ENCODE measurements at regions not wholly inside any gene's neighbourhood (a gene's known extent, or its start where the extent isn't known, plus 50 kb on each side); places are given as distances from the start of the nearest gene placed in this dataset.

- H3K9me3 ChIP-seq (ENCODE audit: control insufficient read depth in 2 of 2, insufficient read depth in 1 of 2, low read depth in 1 of 2, low read length in 1 of 2), result peaks cover 0 to 2% of the 10 kb centered on the region in 2 donors
- no peak overlapping the region for H3K4me3 ChIP-seq (ENCODE audit: low read depth in 1 of 2, low read length in 2 of 2)
- no peaks in the 10 kb centered on the region for H3K4me1 ChIP-seq (ENCODE audit: control insufficient read depth in 2 of 2, insufficient read depth in 2 of 2, low read length in 1 of 2)
- H3K27ac ChIP-seq (ENCODE audit: low read depth in 2 of 2, low read length in 1 of 2), result no peak overlapping the region
- no peaks in the 10 kb centered on the region for H3K27me3 ChIP-seq (ENCODE audit: control insufficient read depth in 1 of 2, insufficient read depth in 2 of 2, low read length in 2 of 2)
- WGBS, 2 donors, result 74 to 81% methylated on average over 10 of the region's 10 CpGs
- no peaks in the 10 kb centered on the region for H3K36me3 ChIP-seq (ENCODE audit: control insufficient read depth in 2 of 2, insufficient read depth in 2 of 2, low read length in 1 of 2)
These were observed 2063.5 kb downstream of the SUCLG1 start for GRCh38 chr2:82395531-82395930.

GRCh38 chr2:82391386-82391785 lies 2067.7 kb downstream of the SUCLG1 start:
- Histone ChIP-seq H3K4me1 (ENCODE audit: control insufficient read depth in 2 of 2, insufficient read depth in 2 of 2, low read length in 1 of 2) (no peaks in the 10 kb centered on the region), H3K27me3 (ENCODE audit: control insufficient read depth in 1 of 2, insufficient read depth in 2 of 2, low read length in 2 of 2) (no peaks in the 10 kb centered on the region), H3K9me3 (ENCODE audit: control insufficient read depth in 2 of 2, insufficient read depth in 1 of 2, low read depth in 1 of 2, low read length in 1 of 2) (peaks cover 2 to 4% of the 10 kb centered on the region in 2 donors), H3K27ac (ENCODE audit: low read depth in 2 of 2, low read length in 1 of 2) (no peak overlapping the region), H3K4me3 (ENCODE audit: low read depth in 1 of 2, low read length in 2 of 2) (no peak overlapping the region), H3K36me3 (ENCODE audit: control insufficient read depth in 2 of 2, insufficient read depth in 2 of 2, low read length in 1 of 2) (no peaks in the 10 kb centered on the region)
- WGBS, 2 donors, result 88 to 89% methylated on average over 9 of the region's 9 CpGs

- no peaks in the 10 kb centered on the region for H3K4me1 ChIP-seq (ENCODE audit: control insufficient read depth in 2 of 2, insufficient read depth in 2 of 2, low read length in 1 of 2)
- no peaks in the 10 kb centered on the region for H3K27me3 ChIP-seq (ENCODE audit: control insufficient read depth in 1 of 2, insufficient read depth in 2 of 2, low read length in 2 of 2)
- H3K4me3 ChIP-seq (ENCODE audit: low read depth in 1 of 2, low read length in 2 of 2), result no peak overlapping the region
- H3K27ac ChIP-seq (ENCODE audit: low read depth in 2 of 2, low read length in 1 of 2), result no peak overlapping the region
- H3K36me3 ChIP-seq (ENCODE audit: control insufficient read depth in 2 of 2, insufficient read depth in 2 of 2, low read length in 1 of 2), result no peaks in the 10 kb centered on the region
- no peaks in the 10 kb centered on the region for H3K9me3 ChIP-seq (ENCODE audit: control insufficient read depth in 2 of 2, insufficient read depth in 1 of 2, low read depth in 1 of 2, low read length in 1 of 2)
These were observed 2051.1 kb upstream of the LRRTM1 start for GRCh38 chr2:82355622-82356021.

- 66 to 74% methylated on average over 1 of the region's 1 CpG for WGBS, 2 donors
- no peak overlapping the region for H3K4me3 ChIP-seq (ENCODE audit: low read depth in 1 of 2, low read length in 2 of 2)
- H3K9me3 ChIP-seq (ENCODE audit: control insufficient read depth in 2 of 2, insufficient read depth in 1 of 2, low read depth in 1 of 2, low read length in 1 of 2), result peaks cover 0 to 2% of the 10 kb centered on the region in 2 donors
- H3K36me3 ChIP-seq (ENCODE audit: control insufficient read depth in 2 of 2, insufficient read depth in 2 of 2, low read length in 1 of 2), result no peaks in the 10 kb centered on the region
- H3K27ac ChIP-seq (ENCODE audit: low read depth in 2 of 2, low read length in 1 of 2), result no peak overlapping the region
- H3K27me3 ChIP-seq (ENCODE audit: control insufficient read depth in 1 of 2, insufficient read depth in 2 of 2, low read length in 2 of 2), result no peaks in the 10 kb centered on the region
- no peaks in the 10 kb centered on the region for H3K4me1 ChIP-seq (ENCODE audit: control insufficient read depth in 2 of 2, insufficient read depth in 2 of 2, low read length in 1 of 2)
These were observed 2041.4 kb upstream of the LRRTM1 start for GRCh38 chr2:82345910-82346309.

GRCh38 chr2:82344670-82345069 lies 2040.1 kb upstream of the LRRTM1 start:
- Histone ChIP-seq H3K4me3 (ENCODE audit: low read depth in 1 of 2, low read length in 2 of 2) (no peak overlapping the region), H3K27ac (ENCODE audit: low read depth in 2 of 2, low read length in 1 of 2) (no peak overlapping the region), H3K36me3 (ENCODE audit: control insufficient read depth in 2 of 2, insufficient read depth in 2 of 2, low read length in 1 of 2) (no peaks in the 10 kb centered on the region), H3K9me3 (ENCODE audit: control insufficient read depth in 2 of 2, insufficient read depth in 1 of 2, low read depth in 1 of 2, low read length in 1 of 2) (no peaks in the 10 kb centered on the region), H3K4me1 (ENCODE audit: control insufficient read depth in 2 of 2, insufficient read depth in 2 of 2, low read length in 1 of 2) (no peaks in the 10 kb centered on the region), H3K27me3 (ENCODE audit: control insufficient read depth in 1 of 2, insufficient read depth in 2 of 2, low read length in 2 of 2) (no peaks in the 10 kb centered on the region)
- 84 to 90% methylated on average over 3 of the region's 3 CpGs for WGBS, 2 donors

GRCh38 chr2:82342356-82342755 lies 2037.8 kb upstream of the LRRTM1 start:
- Histone ChIP-seq H3K27ac (ENCODE audit: low read depth in 2 of 2, low read length in 1 of 2) (no peak overlapping the region), H3K4me3 (ENCODE audit: low read depth in 1 of 2, low read length in 2 of 2) (no peak overlapping the region), H3K9me3 (ENCODE audit: control insufficient read depth in 2 of 2, insufficient read depth in 1 of 2, low read depth in 1 of 2, low read length in 1 of 2) (no peaks in the 10 kb centered on the region), H3K4me1 (ENCODE audit: control insufficient read depth in 2 of 2, insufficient read depth in 2 of 2, low read length in 1 of 2) (no peaks in the 10 kb centered on the region), H3K27me3 (ENCODE audit: control insufficient read depth in 1 of 2, insufficient read depth in 2 of 2, low read length in 2 of 2) (no peaks in the 10 kb centered on the region), H3K36me3 (ENCODE audit: control insufficient read depth in 2 of 2, insufficient read depth in 2 of 2, low read length in 1 of 2) (no peaks in the 10 kb centered on the region)
- WGBS, 2 donors, result 74 to 77% methylated on average over 3 of the region's 3 CpGs

- H3K4me1 ChIP-seq (ENCODE audit: control insufficient read depth in 2 of 2, insufficient read depth in 2 of 2, low read length in 1 of 2), result no peaks in the 10 kb centered on the region
- no peaks in the 10 kb centered on the region for H3K27me3 ChIP-seq (ENCODE audit: control insufficient read depth in 1 of 2, insufficient read depth in 2 of 2, low read length in 2 of 2)
- 50 to 51% methylated on average over 2 of the region's 2 CpGs for WGBS, 2 donors
- H3K9me3 ChIP-seq (ENCODE audit: control insufficient read depth in 2 of 2, insufficient read depth in 1 of 2, low read depth in 1 of 2, low read length in 1 of 2), result no peaks in the 10 kb centered on the region
- no peak overlapping the region for H3K4me3 ChIP-seq (ENCODE audit: low read depth in 1 of 2, low read length in 2 of 2)
- H3K36me3 ChIP-seq (ENCODE audit: control insufficient read depth in 2 of 2, insufficient read depth in 2 of 2, low read length in 1 of 2), result no peaks in the 10 kb centered on the region
- H3K27ac ChIP-seq (ENCODE audit: low read depth in 2 of 2, low read length in 1 of 2), result no peak overlapping the region
These were observed 2036.1 kb upstream of the LRRTM1 start for GRCh38 chr2:82340578-82341053.

- no peaks in the 10 kb centered on the region for H3K4me1 ChIP-seq (ENCODE audit: control insufficient read depth in 2 of 2, insufficient read depth in 2 of 2, low read length in 1 of 2)
- no peaks in the 10 kb centered on the region for H3K27me3 ChIP-seq (ENCODE audit: control insufficient read depth in 1 of 2, insufficient read depth in 2 of 2, low read length in 2 of 2)
- 74 to 78% methylated on average over 2 of the region's 2 CpGs for WGBS, 2 donors
- H3K9me3 ChIP-seq (ENCODE audit: control insufficient read depth in 2 of 2, insufficient read depth in 1 of 2, low read depth in 1 of 2, low read length in 1 of 2), result no peaks in the 10 kb centered on the region
- no peaks in the 10 kb centered on the region for H3K36me3 ChIP-seq (ENCODE audit: control insufficient read depth in 2 of 2, insufficient read depth in 2 of 2, low read length in 1 of 2)
- no peak overlapping the region for H3K4me3 ChIP-seq (ENCODE audit: low read depth in 1 of 2, low read length in 2 of 2)
- no peak overlapping the region for H3K27ac ChIP-seq (ENCODE audit: low read depth in 2 of 2, low read length in 1 of 2)
These were observed 2035.3 kb upstream of the LRRTM1 start for GRCh38 chr2:82339805-82340204.

GRCh38 chr2:82333697-82334096 lies 2029.1 kb upstream of the LRRTM1 start:
- no peak overlapping the region for H3K4me3 ChIP-seq (ENCODE audit: low read depth in 1 of 2, low read length in 2 of 2)
- H3K36me3 ChIP-seq (ENCODE audit: control insufficient read depth in 2 of 2, insufficient read depth in 2 of 2, low read length in 1 of 2), result no peaks in the 10 kb centered on the region
- 82 to 86% methylated on average over 9 of the region's 9 CpGs for WGBS, 2 donors
- H3K9me3 ChIP-seq (ENCODE audit: control insufficient read depth in 2 of 2, insufficient read depth in 1 of 2, low read depth in 1 of 2, low read length in 1 of 2), result no peaks in the 10 kb centered on the region
- H3K4me1 ChIP-seq (ENCODE audit: control insufficient read depth in 2 of 2, insufficient read depth in 2 of 2, low read length in 1 of 2), result no peaks in the 10 kb centered on the region
- no peak overlapping the region for H3K27ac ChIP-seq (ENCODE audit: low read depth in 2 of 2, low read length in 1 of 2)
- no peaks in the 10 kb centered on the region for H3K27me3 ChIP-seq (ENCODE audit: control insufficient read depth in 1 of 2, insufficient read depth in 2 of 2, low read length in 2 of 2)

- Histone ChIP-seq H3K27ac (ENCODE audit: low read depth in 2 of 2, low read length in 1 of 2) (no peak overlapping the region), H3K36me3 (ENCODE audit: control insufficient read depth in 2 of 2, insufficient read depth in 2 of 2, low read length in 1 of 2) (no peaks in the 10 kb centered on the region), H3K27me3 (ENCODE audit: control insufficient read depth in 1 of 2, insufficient read depth in 2 of 2, low read length in 2 of 2) (no peaks in the 10 kb centered on the region), H3K4me3 (ENCODE audit: low read depth in 1 of 2, low read length in 2 of 2) (no peak overlapping the region), H3K4me1 (ENCODE audit: control insufficient read depth in 2 of 2, insufficient read depth in 2 of 2, low read length in 1 of 2) (no peaks in the 10 kb centered on the region), H3K9me3 (ENCODE audit: control insufficient read depth in 2 of 2, insufficient read depth in 1 of 2, low read depth in 1 of 2, low read length in 1 of 2) (peaks cover 0 to 8% of the 10 kb centered on the region in 2 donors)
- WGBS, 2 donors, result 73 to 77% methylated on average over 2 of the region's 2 CpGs
These were observed 2025.6 kb upstream of the LRRTM1 start for GRCh38 chr2:82330155-82330554.

Measured in esophagus (tissue), 2 donors.